ENCODE measurements at regions not wholly inside any gene's neighbourhood (a gene's known extent, or its start where the extent isn't known, plus 50 kb on each side); places are given as distances from the start of the nearest gene placed in this dataset.

DNA sequence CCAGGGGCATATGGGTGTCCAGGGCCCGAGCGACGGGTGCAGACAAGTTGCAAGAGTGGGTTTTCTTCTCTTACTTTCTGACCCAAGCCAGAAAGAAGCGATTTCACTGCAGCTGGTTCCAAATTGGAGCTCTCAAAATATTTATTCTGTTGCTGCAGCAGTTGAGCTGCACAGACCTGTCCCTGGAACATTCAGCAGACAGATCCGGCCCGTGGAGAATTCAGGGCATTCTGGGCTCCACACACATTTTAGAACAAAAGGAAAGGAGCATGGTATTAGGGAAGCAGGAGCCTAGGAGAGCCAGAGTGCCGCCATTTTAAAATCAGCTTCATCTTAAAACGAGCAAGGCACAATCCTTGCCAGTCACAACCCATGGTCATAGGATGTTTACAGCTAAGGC is 135.3 kb upstream of the TPM1 start:
- TF ChIP-seq, protein P1, sequence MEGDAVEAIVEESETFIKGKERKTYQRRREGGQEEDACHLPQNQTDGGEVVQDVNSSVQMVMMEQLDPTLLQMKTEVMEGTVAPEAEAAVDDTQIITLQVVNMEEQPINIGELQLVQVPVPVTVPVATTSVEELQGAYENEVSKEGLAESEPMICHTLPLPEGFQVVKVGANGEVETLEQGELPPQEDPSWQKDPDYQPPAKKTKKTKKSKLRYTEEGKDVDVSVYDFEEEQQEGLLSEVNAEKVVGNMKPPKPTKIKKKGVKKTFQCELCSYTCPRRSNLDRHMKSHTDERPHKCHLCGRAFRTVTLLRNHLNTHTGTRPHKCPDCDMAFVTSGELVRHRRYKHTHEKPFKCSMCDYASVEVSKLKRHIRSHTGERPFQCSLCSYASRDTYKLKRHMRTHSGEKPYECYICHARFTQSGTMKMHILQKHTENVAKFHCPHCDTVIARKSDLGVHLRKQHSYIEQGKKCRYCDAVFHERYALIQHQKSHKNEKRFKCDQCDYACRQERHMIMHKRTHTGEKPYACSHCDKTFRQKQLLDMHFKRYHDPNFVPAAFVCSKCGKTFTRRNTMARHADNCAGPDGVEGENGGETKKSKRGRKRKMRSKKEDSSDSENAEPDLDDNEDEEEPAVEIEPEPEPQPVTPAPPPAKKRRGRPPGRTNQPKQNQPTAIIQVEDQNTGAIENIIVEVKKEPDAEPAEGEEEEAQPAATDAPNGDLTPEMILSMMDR (conservative IDR thresholded peaks at IDR 0.05 in 1 of 2, IDR thresholded peaks at IDR 0.05 in 1 of 2; ENCODE audit: low read depth in 1 of 2, low read length in 2 of 2) = no peak
- no peak for TF ChIP-seq EZH2 (IDR thresholded peaks at IDR 0.05; ENCODE audit: low read length, missing control alignments)

Data from fibroblast of lung (primary cell).